AG04450 (cell line): ENCODE measurements at regions not wholly inside any gene's neighbourhood (a gene's known extent, or its start where the extent isn't known, plus 50 kb on each side); places are given as distances from the start of the nearest gene placed in this dataset.

Source experiments
- CTCF ChIA-PET: fragments of 300-600, 350-600 bp; formaldehyde crosslinking; extraction: SDS; loops from one replicate; lab custom pipeline; 2022; ENCODE audit warnings: antibody characterized with exemption, inconsistent platforms; lab: Charles Lee
- POLR2A ChIA-PET: fragments of 350-600 bp; formaldehyde crosslinking; extraction: SDS; loops from one replicate; lab custom pipeline; 2021; ENCODE audit warnings: antibody characterized with exemption, inconsistent platforms; lab: Yijun Ruan, JAX
- DNase-seq: peaks from one replicate; pipeline ENCODE4 v3.0.0-alpha.2; 2011; ENCODE audit warnings: low read depth, low spot score
- H3K27ac ChIP-seq: one replicate; pipeline ENCODE4 v1.5.1; 2012; ENCODE audit warnings: low read depth, low read length, control low read depth
- H3K27me3 ChIP-seq: one replicate; pipeline ENCODE4 v1.6.0; 2012; ENCODE audit warnings: low read length; ENCODE audit not compliant: control insufficient read depth, insufficient read depth
- H3K4me3 ChIP-seq: 2 replicates; pipeline ENCODE4 v1.5.1; 2011; ENCODE audit warnings: mild to moderate bottlenecking, low read depth, low read length, control low read depth
- H3K9me3 ChIP-seq: 2 replicates; pipeline ENCODE4 v1.5.1; 2012; ENCODE audit warnings: low read length; ENCODE audit not compliant: control insufficient read depth, insufficient read depth
- CTCF ChIP-seq: IDR thresholded peaks from 2 replicates; pipeline ENCODE4 v1.5.1; 2011; ENCODE audit warnings: low read depth, low read length, control low read depth, inconsistent platforms

- ChIA-PET CTCF (interaction anchor here (1.2 kb wide), 1 partner anchor 356 kb away, joined by 4 read pairs; no protein-coding TSS in a partner anchor), POLR2A (no interaction called here)
- Histone ChIP-seq H3K9me3 (no peaks in the 10 kb centered on the region), H3K4me3 (no peak overlapping the region), H3K27ac (no peak overlapping the region), H3K27me3 (no peaks in the 10 kb centered on the region)
- no peak for TF ChIP-seq CTCF
- no peak for DNase-seq
Measured at GRCh38 chr2:150695451-150696135, 208.1 kb upstream of the RND3 start.

- no peak for DNase-seq
- POLR2A ChIA-PET, result no interaction called here
- CTCF ChIA-PET, result no interaction called here
- H3K4me3 ChIP-seq, result no peak overlapping the region
- H3K9me3 ChIP-seq, result no peaks in the 10 kb centered on the region
- H3K27ac ChIP-seq, result no peak overlapping the region
- TF ChIP-seq CTCF, result no peak
- no peaks in the 10 kb centered on the region for H3K27me3 ChIP-seq
Measured at GRCh38 chr2:150693556-150693955, 206.1 kb upstream of the RND3 start.

- ChIA-PET CTCF (interaction anchor here (0.6 to 1.0 kb wide), 2 partner anchors 13 to 23 kb away, joined by 3 to 7 read pairs; no protein-coding TSS in a partner anchor), POLR2A (no interaction called here)
- Histone ChIP-seq H3K9me3 (no peaks in the 10 kb centered on the region), H3K27me3 (no peaks in the 10 kb centered on the region), H3K4me3 (no peak overlapping the region), H3K27ac (no peak overlapping the region)
- no peak for TF ChIP-seq CTCF
- DNase-seq, result no peak
Measured at GRCh38 chr2:150690870-150691269, 203.4 kb upstream of the RND3 start.

- DNase-seq, result no peak
- ChIA-PET POLR2A (no interaction called here), CTCF (interaction anchor here (1.0 kb wide), 1 partner anchor 23 kb away, joined by 3 read pairs; no protein-coding TSS in a partner anchor)
- no peak overlapping the region for H3K27ac ChIP-seq
- no peak overlapping the region for H3K4me3 ChIP-seq
- TF ChIP-seq CTCF, result no peak
- no peaks in the 10 kb centered on the region for H3K9me3 ChIP-seq
- no peaks in the 10 kb centered on the region for H3K27me3 ChIP-seq
Measured at GRCh38 chr2:150690261-150690660, 202.8 kb upstream of the RND3 start.

- ChIA-PET CTCF (no interaction called here), POLR2A (no interaction called here)
- no peak for TF ChIP-seq CTCF
- Histone ChIP-seq H3K27ac (no peak overlapping the region), H3K27me3 (no peaks in the 10 kb centered on the region), H3K9me3 (no peaks in the 10 kb centered on the region), H3K4me3 (no peak overlapping the region)
- DNase-seq, result no peak
Measured at GRCh38 chr2:150689590-150689989, 202.1 kb upstream of the RND3 start.
